HG02759 (cell line): ENCODE measurements at regions not wholly inside any gene's neighbourhood (a gene's known extent, or its start where the extent isn't known, plus 50 kb on each side); places are given as distances from the start of the nearest gene placed in this dataset.

ENCODE experiments used
- ATAC-seq: cut with Tn5 transposase; IDR thresholded peaks from one replicate; pipeline ENCODE4 v1.9.1; 2021; ENCODE audit warnings: mild to moderate bottlenecking, moderate library complexity; ENCODE audit not compliant: unreplicated experiment

DNA sequence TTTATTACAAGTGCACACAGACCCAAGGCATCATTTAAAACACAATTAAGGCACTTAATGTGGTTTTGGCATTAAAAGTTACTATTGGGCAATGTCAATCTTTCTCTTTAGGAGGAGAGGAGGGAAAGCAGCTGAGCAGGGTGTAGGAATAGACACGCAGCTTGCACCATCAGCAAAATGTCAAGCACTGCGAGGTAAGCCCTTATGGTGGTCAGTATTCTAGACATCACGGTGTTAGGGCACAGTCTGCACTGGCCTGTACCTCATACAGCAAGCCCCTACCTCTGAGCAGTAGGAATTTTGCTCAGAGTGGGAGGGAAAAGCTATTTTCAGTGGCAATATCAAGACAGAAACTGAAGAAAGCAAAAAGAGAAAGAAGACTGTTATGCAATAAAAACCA is 62.0 kb upstream of the ESRRG start:
- no peak for ATAC-seq

DNA sequence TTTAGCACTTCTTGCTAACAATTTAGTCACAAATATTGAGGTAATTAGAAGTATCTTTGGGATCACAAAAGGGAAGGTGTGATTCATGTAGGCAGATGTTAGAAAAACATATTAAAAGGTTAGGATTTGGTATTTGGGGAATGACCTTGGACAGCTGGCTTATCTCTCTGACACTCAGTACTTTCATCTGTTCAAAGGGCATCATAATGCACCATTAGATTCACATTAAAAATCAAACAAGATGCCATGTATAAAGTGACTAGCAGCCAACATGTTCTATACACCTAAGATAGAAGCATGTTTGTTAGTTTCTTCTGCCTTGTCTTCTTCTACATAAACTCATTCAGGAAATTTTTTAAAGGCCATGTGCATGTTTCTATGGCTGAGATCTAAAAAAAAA is 56.5 kb upstream of the ESRRG start:
- ATAC-seq: no peak

DNA sequence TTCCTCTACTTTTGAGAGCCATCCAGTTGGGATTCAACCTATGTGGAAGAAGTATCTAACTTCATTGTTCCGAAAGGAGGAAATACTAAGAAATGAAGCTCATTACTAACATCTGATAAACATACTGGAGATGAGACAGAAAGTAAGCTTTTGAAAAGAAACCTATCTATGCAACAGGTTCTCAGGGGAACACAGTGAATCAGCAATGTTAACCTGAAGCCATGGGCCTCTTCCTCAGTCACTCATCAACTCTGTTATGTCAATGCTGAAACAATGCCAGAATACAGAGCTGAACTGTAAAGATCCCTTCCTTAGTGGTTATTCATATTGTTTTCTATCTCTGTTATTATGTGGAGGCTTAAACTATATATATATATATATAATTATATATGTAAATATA is 55.5 kb upstream of the ESRRG start:
- ATAC-seq: no peak

DNA sequence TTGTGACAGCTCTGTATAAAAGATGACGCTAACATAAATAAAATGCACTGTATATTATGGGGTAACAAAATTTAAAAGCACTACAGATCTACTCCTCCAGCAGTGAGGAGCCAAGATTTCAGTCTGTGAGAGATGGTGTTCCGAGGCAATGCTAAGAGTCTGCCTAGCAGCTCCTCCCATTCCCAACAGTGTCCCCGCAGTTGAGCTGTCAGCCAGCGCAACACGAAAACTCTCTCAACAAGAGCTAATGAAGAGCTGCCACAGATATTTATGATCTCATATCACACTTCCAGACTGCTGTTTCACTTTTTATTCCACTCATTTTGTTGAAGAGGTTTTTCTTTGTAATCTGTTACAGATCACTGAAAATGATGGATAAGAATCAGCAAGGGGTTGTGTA is 53.9 kb upstream of the ESRRG start:
- no peak for ATAC-seq
